Esophagus squamous epithelium (tissue), 4 donors: ENCODE measurements at regions not wholly inside any gene's neighbourhood (a gene's known extent, or its start where the extent isn't known, plus 50 kb on each side); places are given as distances from the start of the nearest gene placed in this dataset.

Experiments
- POLR2A ChIP-seq, 4 donors: fragments of 450-650 bp; IDR thresholded peaks; one replicate each; pipeline ENCODE4 v1.6.1; 2017; ENCODE audit warnings: antibody characterized with exemption in 4 of 4, mild to moderate bottlenecking in 4 of 4, moderate library complexity in 3 of 4
- TF ChIP-seq, protein P1 (sequence below), 6 experiments: fragments of 450-650 bp in 4 of 6; fragments of 200-600 bp in 2 of 6; sonication (generic) in 2 of 6; IDR thresholded peaks; one replicate each; pipeline ENCODE4 v1.5.1; 2016 to 2019; ENCODE audit warnings: antibody characterized with exemption in 6 of 6, mild to moderate bottlenecking in 4 of 6, moderate library complexity in 4 of 6

GRCh38 chr2:103945083-103945482, 908.8 kb upstream of the POU3F3 start:
- no peak for TF ChIP-seq POLR2A (IDR thresholded peaks at IDR 0.05)
- TF ChIP-seq, protein P1, sequence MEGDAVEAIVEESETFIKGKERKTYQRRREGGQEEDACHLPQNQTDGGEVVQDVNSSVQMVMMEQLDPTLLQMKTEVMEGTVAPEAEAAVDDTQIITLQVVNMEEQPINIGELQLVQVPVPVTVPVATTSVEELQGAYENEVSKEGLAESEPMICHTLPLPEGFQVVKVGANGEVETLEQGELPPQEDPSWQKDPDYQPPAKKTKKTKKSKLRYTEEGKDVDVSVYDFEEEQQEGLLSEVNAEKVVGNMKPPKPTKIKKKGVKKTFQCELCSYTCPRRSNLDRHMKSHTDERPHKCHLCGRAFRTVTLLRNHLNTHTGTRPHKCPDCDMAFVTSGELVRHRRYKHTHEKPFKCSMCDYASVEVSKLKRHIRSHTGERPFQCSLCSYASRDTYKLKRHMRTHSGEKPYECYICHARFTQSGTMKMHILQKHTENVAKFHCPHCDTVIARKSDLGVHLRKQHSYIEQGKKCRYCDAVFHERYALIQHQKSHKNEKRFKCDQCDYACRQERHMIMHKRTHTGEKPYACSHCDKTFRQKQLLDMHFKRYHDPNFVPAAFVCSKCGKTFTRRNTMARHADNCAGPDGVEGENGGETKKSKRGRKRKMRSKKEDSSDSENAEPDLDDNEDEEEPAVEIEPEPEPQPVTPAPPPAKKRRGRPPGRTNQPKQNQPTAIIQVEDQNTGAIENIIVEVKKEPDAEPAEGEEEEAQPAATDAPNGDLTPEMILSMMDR (IDR thresholded peaks at IDR 0.05), result no peak
